Activated naive CD4-positive, alpha-beta T cell (primary cell): ENCODE measurements at regions not wholly inside any gene's neighbourhood (a gene's known extent, or its start where the extent isn't known, plus 50 kb on each side); places are given as distances from the start of the nearest gene placed in this dataset.
"Not testable (repeated sequence)": the region's sequence is repeated elsewhere in the genome, so short reads cannot be mapped to it uniquely, and the experiment has no call there.

Experiments
- DNase-seq, 4 experiments: peaks; one replicate each; lab custom pipeline; 2025; lab: John Stamatoyannopoulos, UW

DNA sequence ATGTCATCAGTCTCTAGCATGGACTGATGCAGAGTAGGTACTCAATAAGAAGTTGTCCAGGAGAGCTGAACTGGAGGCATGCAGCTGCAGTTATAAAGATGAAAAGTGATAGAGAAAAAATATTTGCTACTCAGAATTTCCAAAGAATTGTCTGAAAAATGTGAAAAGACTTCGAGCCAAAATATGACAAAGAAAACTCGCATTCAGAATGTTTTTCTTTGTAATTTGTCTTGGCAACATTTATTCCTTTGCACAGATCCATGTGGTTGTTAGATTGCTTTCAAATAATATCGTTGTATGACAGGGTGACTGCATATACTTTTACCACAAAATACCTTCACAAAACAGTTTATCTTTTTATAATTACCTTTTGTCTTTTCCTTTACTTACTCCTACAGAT is 128.0 kb upstream of the SLC4A4 start:
- DNase-seq: no peak

GRCh38 chr4:71211748-71212147 is 127.1 kb upstream of the SLC4A4 start:
- DNase-seq: no peak

DNA sequence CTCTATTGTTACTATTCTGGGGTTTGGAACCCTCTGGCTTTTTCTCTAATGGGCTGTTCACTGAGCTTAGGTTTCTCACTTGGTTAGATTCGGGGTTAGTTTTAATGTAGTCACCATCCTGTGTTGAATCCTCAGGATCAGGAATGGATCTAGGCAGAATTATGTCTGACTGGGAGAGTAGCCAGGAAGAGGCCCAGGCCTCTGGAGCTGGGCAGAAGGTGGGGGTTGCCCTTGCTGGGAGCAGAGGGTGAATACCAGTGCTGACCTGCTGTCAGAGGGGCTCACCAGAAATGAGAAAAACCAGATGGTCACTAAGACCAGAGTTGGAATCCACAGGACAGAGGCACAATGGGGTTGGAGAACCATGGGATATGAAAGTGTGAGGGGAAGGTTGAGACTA is 126.6 kb upstream of the SLC4A4 start:
- no peak for DNase-seq

DNA sequence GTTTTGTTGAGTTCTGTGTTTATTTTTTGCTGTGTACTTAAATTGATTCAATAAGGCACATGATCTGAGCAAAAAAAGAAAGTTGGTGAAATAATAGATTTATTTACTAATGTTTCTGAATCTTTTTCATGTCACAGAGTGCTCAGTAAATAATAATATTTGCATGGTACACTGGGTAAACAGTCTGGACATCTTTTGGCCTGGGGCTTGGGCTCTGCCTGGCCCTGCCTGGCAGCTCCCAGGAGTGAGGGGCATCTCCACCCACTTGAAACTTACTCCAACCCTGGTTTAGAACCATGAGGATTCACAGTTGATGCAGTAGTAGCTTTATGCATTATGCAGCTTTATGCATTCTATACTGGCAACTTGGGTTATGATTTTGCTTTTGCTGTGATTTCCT is 124.2 kb upstream of the SLC4A4 start:
- no peak for DNase-seq

DNA sequence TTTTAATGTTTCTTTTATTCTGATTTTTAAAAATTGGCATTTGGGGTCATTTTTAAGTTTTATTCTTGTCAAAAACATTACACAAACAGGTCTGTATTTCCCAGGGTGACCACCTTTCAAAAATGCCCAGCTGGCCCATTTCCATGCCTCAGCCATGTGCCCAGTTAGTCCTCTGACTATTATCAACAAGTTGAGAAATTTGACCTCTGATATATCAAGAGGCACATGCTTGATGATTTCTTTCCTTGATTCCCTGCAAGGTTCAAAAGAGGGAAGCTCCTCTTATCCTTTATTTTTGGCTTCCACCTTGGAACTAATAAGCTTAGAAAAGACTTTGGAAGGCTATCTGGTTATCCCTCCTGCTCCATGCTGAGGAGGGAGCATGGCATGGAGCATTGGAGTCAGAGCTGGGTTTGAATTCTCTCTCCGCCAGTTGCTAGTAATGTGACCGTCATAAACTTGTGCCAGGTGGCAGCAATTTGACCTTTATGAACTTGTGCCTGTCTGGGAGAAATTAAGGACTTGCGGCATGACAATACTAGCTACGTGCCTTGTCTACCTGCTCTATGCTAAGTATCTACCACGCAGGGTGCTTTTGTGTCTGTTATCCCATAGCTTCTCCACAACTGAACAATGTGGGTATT is 122.4 kb upstream of the SLC4A4 start:
- DNase-seq: no peak

DNA sequence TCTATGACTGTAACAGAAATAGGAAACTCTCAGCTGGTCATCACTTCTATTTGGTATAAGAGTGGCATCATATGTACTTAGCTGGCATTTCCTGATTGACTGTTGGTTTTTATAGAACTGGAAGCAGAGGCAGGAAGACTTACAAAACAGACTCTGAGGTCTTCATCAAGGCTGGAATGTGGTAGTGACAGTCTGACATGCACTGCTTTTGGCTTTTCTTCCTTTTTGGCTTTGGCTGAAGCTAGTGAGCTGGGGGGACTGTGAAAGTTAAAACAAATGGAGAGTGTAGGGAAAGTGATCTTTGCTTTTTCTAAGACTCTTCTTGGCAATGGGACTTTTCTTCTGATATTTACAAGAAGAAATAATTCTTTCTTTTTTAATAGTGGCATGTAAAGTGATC is 121.1 kb upstream of the SLC4A4 start:
- DNase-seq: no peak

DNA sequence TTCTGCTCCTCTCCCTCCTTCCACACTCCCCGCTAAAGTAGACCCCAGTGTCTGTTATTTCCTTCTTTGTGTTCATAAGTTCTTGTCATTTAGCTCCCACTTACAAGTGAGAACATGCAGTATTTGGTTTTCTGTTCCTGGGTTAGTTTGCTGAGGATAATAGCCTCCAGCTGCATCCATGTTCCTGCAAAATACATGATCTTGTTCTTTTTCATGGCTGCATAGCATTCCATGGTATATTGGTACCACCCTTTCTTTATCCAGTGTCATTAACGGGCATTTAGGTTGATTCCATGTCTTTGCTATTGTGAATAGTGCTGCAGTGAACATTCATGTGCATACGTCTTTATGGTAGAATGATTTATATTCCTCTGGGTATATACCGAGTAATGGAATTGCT is 118.0 kb upstream of the SLC4A4 start:
- not testable (repeated sequence) for DNase-seq

- DNase-seq: no peak
Observed at GRCh38 chr4:71221510-71222466, 117.0 kb upstream of the SLC4A4 start.

DNA sequence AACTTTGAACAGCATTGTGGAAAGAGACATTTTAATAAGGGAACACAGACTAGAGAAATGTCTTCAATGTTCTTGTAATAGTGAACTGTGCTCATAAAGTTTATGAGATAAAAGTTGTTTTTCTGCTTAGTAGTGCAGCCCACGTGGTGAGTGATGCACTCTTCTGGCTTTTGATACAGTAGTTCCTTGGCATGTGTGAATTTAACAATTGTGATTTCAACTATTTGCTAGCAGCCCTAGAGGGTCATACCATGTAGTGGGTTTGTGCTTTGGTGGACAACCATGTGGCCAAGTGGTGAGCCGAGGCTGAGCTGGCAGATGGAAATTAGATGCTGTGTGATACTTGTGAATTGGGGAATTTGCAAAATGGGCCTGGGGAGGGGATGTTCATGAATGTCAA is 116.2 kb upstream of the SLC4A4 start:
- no peak for DNase-seq

GRCh38 chr4:71229477-71230270 is 109.1 kb upstream of the SLC4A4 start:
- DNase-seq: no peak

GRCh38 chr4:71230271-71231128 is 108.3 kb upstream of the SLC4A4 start:
- DNase-seq: no peak

DNA sequence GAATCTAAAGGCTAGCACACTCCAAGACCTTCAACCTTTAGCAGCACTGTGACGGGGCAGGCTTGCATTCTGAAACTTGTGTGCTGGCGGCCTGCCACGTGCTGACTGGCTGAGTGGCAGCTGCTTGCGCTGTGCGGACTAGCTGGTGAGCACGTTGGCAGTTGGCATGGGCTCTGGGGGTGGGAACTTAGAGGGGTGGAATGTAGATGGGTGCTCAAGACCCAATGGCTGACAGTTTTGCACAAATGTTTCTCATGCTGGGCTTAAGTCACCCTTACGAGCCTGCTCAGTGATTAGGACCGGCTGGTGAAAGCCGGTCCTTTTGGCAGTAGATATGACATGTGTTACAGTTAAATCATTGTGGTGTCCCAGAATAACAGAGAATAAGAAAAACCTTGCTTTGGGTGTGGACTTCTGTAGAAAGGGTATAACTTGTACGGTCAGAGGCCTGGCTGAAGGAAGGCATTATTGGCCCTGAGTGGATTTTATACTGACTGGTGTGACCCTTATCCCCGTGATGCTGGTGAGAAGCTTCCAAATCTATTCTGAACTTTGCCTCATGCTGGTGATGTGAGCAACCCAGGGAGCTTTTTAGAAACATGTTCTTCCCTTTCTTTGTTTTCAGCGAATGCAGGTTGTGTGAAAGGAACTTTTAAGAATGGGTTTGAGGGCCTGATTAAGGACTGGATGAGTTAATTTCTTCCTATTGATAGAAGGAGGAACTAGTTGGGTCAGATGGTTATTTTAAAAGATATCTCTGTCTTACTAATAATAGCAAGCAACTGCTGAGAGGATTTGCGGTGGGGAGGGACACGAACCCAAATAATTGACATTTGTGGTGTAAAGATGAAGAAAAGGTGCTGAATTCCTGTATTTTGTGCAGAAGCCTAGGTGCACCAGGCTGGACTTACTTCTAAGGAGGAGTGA is 107.4 kb upstream of the SLC4A4 start:
- no peak for DNase-seq

DNA sequence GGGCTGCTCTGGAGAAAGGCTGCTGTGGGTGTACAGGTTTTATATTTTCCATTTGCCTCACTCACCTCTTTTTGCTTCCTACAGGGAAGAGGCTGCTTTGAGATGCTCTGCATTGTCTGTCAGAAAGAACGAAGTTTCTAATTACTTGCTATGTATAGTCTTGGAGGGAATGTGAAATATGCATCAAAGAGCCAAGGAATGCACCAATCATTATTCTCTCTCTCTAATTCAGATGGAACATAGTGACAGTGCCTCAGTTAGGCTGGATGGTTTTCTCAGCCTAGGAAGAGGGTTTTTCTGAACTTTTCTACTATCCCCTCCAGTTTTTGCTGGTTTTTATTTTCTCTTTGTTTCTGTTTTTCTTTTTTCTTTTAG is 106.8 kb upstream of the SLC4A4 start:
- no peak for DNase-seq

DNA sequence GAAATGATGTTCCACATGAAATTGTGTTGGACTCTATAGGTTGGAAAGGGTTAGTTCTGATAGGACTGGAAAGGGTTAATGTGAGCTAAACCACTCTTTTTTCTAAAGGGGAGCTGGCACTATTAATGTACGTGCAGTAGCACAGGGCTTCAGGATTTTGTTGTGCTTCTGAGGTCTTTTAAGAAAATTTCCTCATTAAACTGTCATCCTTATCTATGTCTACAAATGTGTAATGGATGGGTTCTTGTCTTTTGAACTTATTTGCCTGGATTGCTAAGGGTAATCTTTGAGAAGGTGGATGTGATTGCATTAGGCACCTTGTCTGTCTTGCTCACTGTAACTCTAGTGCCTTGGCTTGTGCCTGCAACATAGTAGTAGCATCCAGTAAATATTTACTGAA is 106.0 kb upstream of the SLC4A4 start:
- DNase-seq: no peak

GRCh38 chr4:71235311-71236201 is 103.3 kb upstream of the SLC4A4 start:
- no peak for DNase-seq

DNA sequence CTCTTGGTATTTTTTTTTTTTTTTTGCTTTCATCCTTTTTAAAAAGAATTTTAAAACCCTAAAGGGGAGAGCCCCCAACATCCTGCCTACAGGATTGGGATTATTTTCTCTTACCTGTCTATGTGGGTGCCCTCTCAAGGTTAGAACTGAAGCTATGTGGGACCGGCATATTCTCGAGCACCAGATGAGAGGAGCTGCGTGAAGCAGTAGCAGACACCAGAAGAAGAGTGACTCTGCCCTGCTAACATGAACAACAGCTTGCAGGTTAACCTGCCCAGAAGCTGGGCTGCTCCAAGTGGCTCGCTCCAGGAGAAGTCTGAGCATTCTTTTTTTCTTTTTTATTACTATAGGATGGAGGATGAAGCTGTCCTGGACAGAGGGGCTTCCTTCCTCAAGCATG is 102.6 kb upstream of the SLC4A4 start:
- no peak for DNase-seq

DNA sequence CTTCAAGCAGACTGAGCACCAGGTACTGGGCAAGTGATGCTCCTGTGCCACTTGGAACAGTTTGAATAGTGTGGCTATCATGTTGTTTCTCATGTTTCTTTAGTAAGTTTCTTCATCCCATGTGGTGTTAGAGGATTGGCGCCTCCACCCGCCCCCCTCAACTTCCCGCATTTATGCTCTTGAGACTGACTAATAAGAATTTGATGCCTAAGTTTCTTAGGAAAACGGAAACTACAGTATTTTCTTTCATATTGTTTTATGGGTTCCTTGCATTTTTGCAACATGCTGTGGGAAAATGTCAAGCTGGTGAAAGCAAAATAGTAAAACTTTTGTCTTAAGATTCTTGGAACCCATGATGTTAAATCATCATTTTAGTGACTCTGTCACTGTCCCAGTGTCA is 101.2 kb upstream of the SLC4A4 start:
- DNase-seq: no peak

DNA sequence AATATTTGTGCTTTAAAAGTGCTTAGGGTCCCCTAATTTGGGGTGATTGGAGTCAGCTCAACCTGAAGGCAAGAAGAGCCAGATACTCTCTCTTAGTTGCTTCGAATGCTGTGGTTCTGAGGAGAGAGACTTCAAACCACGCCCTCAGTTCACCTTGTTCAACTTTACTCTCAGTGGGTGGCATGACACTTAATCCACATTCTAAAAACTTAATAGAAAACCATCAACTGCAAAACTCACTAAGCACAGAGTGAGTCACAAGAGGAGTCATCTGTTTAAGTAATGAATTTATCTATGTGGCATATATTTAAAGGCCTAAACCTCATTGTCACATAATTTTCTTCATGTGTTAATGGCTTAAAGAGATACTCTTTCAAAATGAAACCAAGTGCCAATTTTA is 99.5 kb upstream of the SLC4A4 start:
- DNase-seq: no peak

DNA sequence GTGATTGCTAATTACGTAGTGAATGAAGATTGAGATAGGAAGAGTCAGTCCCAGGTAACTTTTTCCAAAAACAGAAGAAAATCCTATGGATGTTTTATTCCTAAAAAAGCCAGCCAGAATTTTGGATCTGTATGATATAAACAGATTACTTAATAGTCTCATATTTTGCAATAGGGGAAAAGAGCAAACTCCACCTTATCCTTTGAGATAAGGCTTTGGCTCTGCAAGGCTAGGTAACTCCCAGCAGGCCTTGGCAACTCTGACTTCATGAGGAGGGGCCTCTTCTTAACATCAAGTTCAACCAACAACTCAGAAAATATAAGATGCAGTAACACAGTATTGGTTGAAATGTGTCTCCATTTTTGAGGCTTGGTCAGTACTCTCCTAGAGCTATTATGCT is 98.7 kb upstream of the SLC4A4 start:
- DNase-seq: no peak
